PC-9 (cell line): ENCODE measurements at regions not wholly inside any gene's neighbourhood (a gene's known extent, or its start where the extent isn't known, plus 50 kb on each side); places are given as distances from the start of the nearest gene placed in this dataset.

Source experiments
- BruUV-seq: library from RNA; stranded (reverse); fragments of 400-500 nt; replicated peaks from 2 replicates; lab custom pipeline; 2021; lab: Mats Ljungman, UMichigan
- CTCF ChIA-PET: fragments of 300-600 bp; sonication (Branson Sonifier 250); formaldehyde crosslinking; loops from one replicate; lab custom pipeline; 2022; ENCODE audit warnings: antibody characterized with exemption; lab: Charles Lee
- POLR2A ChIA-PET: fragments of 300-600 bp; sonication (Branson Sonifier 250); formaldehyde crosslinking; loops from one replicate; lab custom pipeline; 2022; ENCODE audit warnings: antibody characterized with exemption; ENCODE audit not compliant: unreplicated experiment; lab: Charles Lee
- DNase-seq, 2 experiments: peaks; one replicate each; pipeline versions ENCODE4 v3.0.0 to v3.0.0-alpha.2; 2015 to 2022; ENCODE audit warnings: mixed read lengths in 1 of 2
- H2AFZ ChIP-seq: fragments of 200-600 bp; sonication (generic); 2 replicates; pipeline ENCODE4 v1.8.1; 2017; ENCODE audit warnings: antibody characterized with exemption
- H3F3A ChIP-seq: fragments of 200-600 bp; sonication (generic); 2 replicates; pipeline ENCODE4 v1.8.1; 2017; ENCODE audit warnings: antibody characterized with exemption, mild to moderate bottlenecking, low read depth; ENCODE audit not compliant: insufficient read depth
- H3K27ac ChIP-seq: fragments of 200-600 bp; sonication (generic); 2 replicates; pipeline ENCODE4 v1.6.1; 2016; ENCODE audit warnings: mixed run types
- H3K27me3 ChIP-seq: fragments of 200-600 bp; sonication (generic); 2 replicates; pipeline ENCODE4 v1.6.1; 2016; ENCODE audit warnings: low read depth, mixed run types; ENCODE audit not compliant: insufficient read depth
- H3K36me3 ChIP-seq: fragments of 200-600 bp; sonication (generic); 2 replicates; pipeline ENCODE4 v1.6.1; 2016; ENCODE audit warnings: low read depth, mixed run types
- H3K4me1 ChIP-seq: fragments of 200-600 bp; sonication (generic); replicated peaks from 2 replicates; pipeline ENCODE4 v1.6.1; 2016; ENCODE audit warnings: mixed run types; ENCODE audit not compliant: insufficient read depth
- H3K4me2 ChIP-seq: fragments of 200-600 bp; sonication (generic); 2 replicates; pipeline ENCODE4 v1.6.1; 2017; ENCODE audit warnings: mixed run types
- H3K4me3 ChIP-seq: fragments of 200-600 bp; sonication (generic); 2 replicates; pipeline ENCODE4 v1.6.1; 2016; ENCODE audit warnings: mixed run types
- H3K79me2 ChIP-seq: fragments of 200-600 bp; sonication (generic); 2 replicates; pipeline ENCODE4 v1.6.1; 2017; ENCODE audit warnings: low read depth, mixed run types
- H3K9me2 ChIP-seq: fragments of 200-600 bp; sonication (generic); 2 replicates; pipeline ENCODE4 v1.8.1; 2017; ENCODE audit warnings: mild to moderate bottlenecking; ENCODE audit not compliant: insufficient read depth
- H3K9me3 ChIP-seq: fragments of 200-600 bp; sonication (generic); 2 replicates; pipeline ENCODE4 v1.8.1; 2016; ENCODE audit warnings: low read depth; ENCODE audit not compliant: insufficient read depth
- H4K20me1 ChIP-seq: fragments of 200-600 bp; sonication (generic); 2 replicates; pipeline ENCODE4 v1.8.1; 2017; ENCODE audit not compliant: insufficient read depth
- CTCF ChIP-seq: fragments of 200-600 bp; sonication (generic); conservative IDR thresholded peaks from 2 replicates; pipeline ENCODE4 v1.6.1; 2017; ENCODE audit warnings: mixed run types, antibody characterized with exemption, mild to moderate bottlenecking, moderate library complexity
- EZH2 ChIP-seq: fragments of 200-600 bp; sonication (generic); IDR thresholded peaks from 2 replicates; pipeline ENCODE4 v1.8.0; 2017; ENCODE audit warnings: antibody characterized with exemption, low read depth
- intact Hi-C: fragments of 100-400 bp; cut with micrococcal nuclease; formaldehyde crosslinking; loops from one replicate; pipeline ENCODE4 v1.10.0; 2022; ENCODE audit not compliant: unreplicated experiment

GRCh38 chr9:23938908-23939307 is 112.9 kb upstream of the ELAVL2 start:
- no peaks in the 10 kb centered on the region for H3F3A ChIP-seq
- ChIA-PET POLR2A (no interaction called here), CTCF (no interaction called here)
- no peaks in the 10 kb centered on the region for H3K36me3 ChIP-seq
- no peak for DNase-seq
- no peaks in the 10 kb centered on the region for H3K9me3 ChIP-seq
- intact Hi-C loops, result no loop called here
- H3K4me2 ChIP-seq, result no peak overlapping the region
- TF ChIP-seq EZH2 (no peak), CTCF (no peak)
- H3K4me3 ChIP-seq, result no peak overlapping the region
- no peaks in the 10 kb centered on the region for H3K9me2 ChIP-seq
- H4K20me1 ChIP-seq, result no peaks in the 10 kb centered on the region
- H3K79me2 ChIP-seq, result no peaks in the 10 kb centered on the region
- no peaks in the 10 kb centered on the region for H3K27me3 ChIP-seq
- H3K27ac ChIP-seq, result no peak overlapping the region
- H3K4me1 ChIP-seq, result no peaks in the 10 kb centered on the region
- no TSS peak for BruUV-seq
- no peak overlapping the region for H2AFZ ChIP-seq

GRCh38 chr9:23934291-23934906 is 108.4 kb upstream of the ELAVL2 start:
- intact Hi-C loops, result no loop called here
- CTCF ChIA-PET, result no interaction called here

GRCh38 chr9:23933348-23933747 is 107.3 kb upstream of the ELAVL2 start:
- no peak for TF ChIP-seq EZH2
- no peak for TF ChIP-seq CTCF
- ChIA-PET CTCF (no interaction called here), POLR2A (no interaction called here)
- H3K4me2 ChIP-seq, result no peak overlapping the region
- intact Hi-C loops, result no loop called here
- H3K27ac ChIP-seq, result no peak overlapping the region
- H3K9me3 ChIP-seq, result no peaks in the 10 kb centered on the region
- no peaks in the 10 kb centered on the region for H3K9me2 ChIP-seq
- no peaks in the 10 kb centered on the region for H3K27me3 ChIP-seq
- H3K4me3 ChIP-seq, result no peak overlapping the region
- no TSS peak for BruUV-seq
- no peak for DNase-seq
- no peaks in the 10 kb centered on the region for H4K20me1 ChIP-seq
- H2AFZ ChIP-seq, result no peak overlapping the region
- no peaks in the 10 kb centered on the region for H3K4me1 ChIP-seq
- H3F3A ChIP-seq, result no peaks in the 10 kb centered on the region
- H3K36me3 ChIP-seq, result no peaks in the 10 kb centered on the region
- no peaks in the 10 kb centered on the region for H3K79me2 ChIP-seq

More at GRCh38 chr9:23934291-23934906, 108.4 kb upstream of the ELAVL2 start:
- no TSS peak for BruUV-seq
- Histone ChIP-seq H3K27me3 (no peaks in the 10 kb centered on the region), H3F3A (no peaks in the 10 kb centered on the region), H3K4me2 (no peak overlapping the region), H3K36me3 (no peaks in the 10 kb centered on the region), H3K79me2 (no peaks in the 10 kb centered on the region), H3K4me1 (no peaks in the 10 kb centered on the region), H2AFZ (no peak overlapping the region), H3K27ac (no peak overlapping the region), H4K20me1 (no peaks in the 10 kb centered on the region), H3K4me3 (no peak overlapping the region), H3K9me2 (no peaks in the 10 kb centered on the region), H3K9me3 (no peaks in the 10 kb centered on the region)
- no peak for DNase-seq
- TF ChIP-seq EZH2 (no peak), CTCF (no peak)
- POLR2A ChIA-PET, result no interaction called here
